GM12878 (cell line): ENCODE measurements at regions not wholly inside any gene's neighbourhood (a gene's known extent, or its start where the extent isn't known, plus 50 kb on each side); places are given as distances from the start of the nearest gene placed in this dataset.

Experiments
- ATF2 ChIP-seq: IDR thresholded peaks from 2 replicates; pipeline ENCODE4 v1.6.1; 2012; ENCODE audit warnings: low read length, inconsistent platforms
- CBFB ChIP-seq: IDR thresholded peaks from 2 replicates; pipeline ENCODE4 v1.6.1; 2016; ENCODE audit warnings: antibody characterized with exemption, low read depth
- CEBPZ ChIP-seq: fragments of 150-350 bp; IDR thresholded peaks from 2 replicates; pipeline ENCODE4 v1.6.1; 2016; ENCODE audit warnings: low read depth, low read length
- E4F1 ChIP-seq: fragments of 450-650 bp; IDR thresholded peaks from 2 replicates; pipeline ENCODE4 v1.6.1; 2018; ENCODE audit warnings: borderline replicate concordance, mild to moderate bottlenecking; ENCODE audit not compliant: partially characterized antibody
- ELK1 ChIP-seq: IDR thresholded peaks from 2 replicates; pipeline ENCODE4 v1.6.1; 2012; ENCODE audit warnings: low read depth, low read length, improper control_type of control experiment
- FOXM1 ChIP-seq: IDR thresholded peaks from 2 replicates; pipeline ENCODE4 v1.6.1; 2012; ENCODE audit warnings: low read depth, mild to moderate bottlenecking, inconsistent platforms, low read length, moderate library complexity
- HDAC2 ChIP-seq: fragments of 200-600 bp; sonication (generic); IDR thresholded peaks from 2 replicates; pipeline ENCODE4 v1.6.1; 2017
- MEF2A ChIP-seq: IDR thresholded peaks from 2 replicates; pipeline ENCODE4 v1.6.1; 2011; ENCODE audit warnings: low read depth, mild to moderate bottlenecking, low read length, moderate library complexity; ENCODE audit not compliant: insufficient read depth
- NFYA ChIP-seq: IDR thresholded peaks from 2 replicates; pipeline ENCODE4 v1.6.1; 2011; ENCODE audit warnings: low read depth, mild to moderate bottlenecking, low read length, improper control_type of control experiment, borderline replicate concordance
- NKRF ChIP-seq: fragments of 450-650 bp; conservative IDR thresholded peaks from 2 replicates; pipeline ENCODE4 v1.6.1; 2017; ENCODE audit warnings: mild to moderate bottlenecking, moderate library complexity
- NR2C1 ChIP-seq: fragments of 450-650 bp; IDR thresholded peaks from 2 replicates; pipeline ENCODE4 v1.6.1; 2017; ENCODE audit warnings: antibody characterized with exemption, mild to moderate bottlenecking, moderate library complexity
- NRF1 ChIP-seq: conservative IDR thresholded peaks from 2 replicates; pipeline ENCODE4 v1.6.1; 2011; ENCODE audit warnings: mild to moderate bottlenecking, low read depth, low read length, improper control_type of control experiment
- PAX5 ChIP-seq: IDR thresholded peaks from 2 replicates; pipeline ENCODE4 v1.6.1; 2011; ENCODE audit warnings: low read depth, low read length, borderline replicate concordance
- RBBP5 ChIP-seq: fragments of 200-600 bp; sonication (generic); conservative IDR thresholded peaks from 2 replicates; pipeline ENCODE4 v1.6.1; 2016
- RFX5 ChIP-seq: IDR thresholded peaks from 2 replicates; pipeline ENCODE4 v1.6.1; 2011; ENCODE audit warnings: low read depth, low read length, improper control_type of control experiment
- RUNX3 ChIP-seq: IDR thresholded peaks from 2 replicates; pipeline ENCODE4 v1.6.1; 2012; ENCODE audit warnings: low read length, inconsistent platforms
- SMARCA5 ChIP-seq: fragments of 450-650 bp; IDR thresholded peaks from 2 replicates; pipeline ENCODE4 v1.6.1; 2017; ENCODE audit warnings: mild to moderate bottlenecking
- STAT3 ChIP-seq: IDR thresholded peaks from 2 replicates; pipeline ENCODE4 v1.6.1; 2011; ENCODE audit warnings: low read depth, low read length, improper control_type of control experiment
- TCF7 ChIP-seq: IDR thresholded peaks from 2 replicates; pipeline ENCODE4 v1.6.1; 2014; ENCODE audit warnings: antibody characterized with exemption, borderline replicate concordance
- TF ChIP-seq, protein P1 (sequence below): fragments of 450-650 bp; IDR thresholded peaks from 2 replicates; pipeline ENCODE4 v1.6.1; 2017; ENCODE audit warnings: mild to moderate bottlenecking, low read depth, inconsistent platforms; ENCODE audit not compliant: poor library complexity, severe bottlenecking

GRCh38 chr17:72034000-72034399 lies 86.8 kb upstream of the SOX9 start (continued):
- TF ChIP-seq NFYA (no peak), MEF2A (peak; percentile 95), RUNX3 (peak; percentile 97), ATF2 (peak; percentile 93), SMARCA5 (no peak), RFX5 (no peak), ELK1 (no peak), PAX5 (peak; percentile 71), NRF1 (no peak), E4F1 (no peak), RBBP5 (no peak), FOXM1 (peak; percentile 89), STAT3 (no peak), NR2C1 (no peak), HDAC2 (no peak), CEBPZ (no peak), CBFB (peak; percentile 82), TCF7 (0 out of 2 replicates have a peak, but pooled peaks have one; percentile 49), NKRF (no peak)
- TF ChIP-seq, protein P1, sequence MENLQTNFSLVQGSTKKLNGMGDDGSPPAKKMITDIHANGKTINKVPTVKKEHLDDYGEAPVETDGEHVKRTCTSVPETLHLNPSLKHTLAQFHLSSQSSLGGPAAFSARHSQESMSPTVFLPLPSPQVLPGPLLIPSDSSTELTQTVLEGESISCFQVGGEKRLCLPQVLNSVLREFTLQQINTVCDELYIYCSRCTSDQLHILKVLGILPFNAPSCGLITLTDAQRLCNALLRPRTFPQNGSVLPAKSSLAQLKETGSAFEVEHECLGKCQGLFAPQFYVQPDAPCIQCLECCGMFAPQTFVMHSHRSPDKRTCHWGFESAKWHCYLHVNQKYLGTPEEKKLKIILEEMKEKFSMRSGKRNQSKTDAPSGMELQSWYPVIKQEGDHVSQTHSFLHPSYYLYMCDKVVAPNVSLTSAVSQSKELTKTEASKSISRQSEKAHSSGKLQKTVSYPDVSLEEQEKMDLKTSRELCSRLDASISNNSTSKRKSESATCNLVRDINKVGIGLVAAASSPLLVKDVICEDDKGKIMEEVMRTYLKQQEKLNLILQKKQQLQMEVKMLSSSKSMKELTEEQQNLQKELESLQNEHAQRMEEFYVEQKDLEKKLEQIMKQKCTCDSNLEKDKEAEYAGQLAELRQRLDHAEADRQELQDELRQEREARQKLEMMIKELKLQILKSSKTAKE = no peak
